Stomach smooth muscle (tissue), 2 donors: ENCODE measurements at regions not wholly inside any gene's neighbourhood (a gene's known extent, or its start where the extent isn't known, plus 50 kb on each side); places are given as distances from the start of the nearest gene placed in this dataset.
"Not testable (repeated sequence)": the region's sequence is repeated elsewhere in the genome, so short reads cannot be mapped to it uniquely, and the experiment has no call there.

Source experiments
- H3K27ac ChIP-seq: one replicate; pipeline ENCODE4 v1.7.0; 2013; ENCODE audit warnings: mild to moderate bottlenecking, low read length, inconsistent platforms
- H3K27me3 ChIP-seq, 2 donors: one replicate each; pipeline ENCODE4 v1.7.0; 2013; ENCODE audit warnings: low read length in 2 of 2; ENCODE audit not compliant: insufficient read depth in 2 of 2, control insufficient read depth in 1 of 2
- H3K36me3 ChIP-seq, 2 donors: one replicate each; pipeline ENCODE4 v1.7.0; 2013; ENCODE audit warnings: low read length in 2 of 2; ENCODE audit not compliant: control insufficient read depth in 2 of 2, insufficient read depth in 2 of 2
- H3K4me1 ChIP-seq: one replicate; pipeline ENCODE4 v1.7.0; 2013; ENCODE audit warnings: low read length; ENCODE audit not compliant: control insufficient read depth, insufficient read depth
- H3K4me3 ChIP-seq, 2 donors: one replicate each; pipeline ENCODE4 v1.7.0; 2013; ENCODE audit warnings: low read length in 2 of 2
- H3K9ac ChIP-seq, 2 donors: one replicate each; pipeline ENCODE4 v1.7.0; 2013; ENCODE audit warnings: low read length in 2 of 2, mild to moderate bottlenecking in 1 of 2
- H3K9me3 ChIP-seq, 2 donors: one replicate each; pipeline ENCODE4 v1.7.0; 2013; ENCODE audit warnings: low read length in 2 of 2; ENCODE audit not compliant: control insufficient read depth in 2 of 2
- donor health status: healthy.
- donor health status: Pancreatic carcinoma.

DNA sequence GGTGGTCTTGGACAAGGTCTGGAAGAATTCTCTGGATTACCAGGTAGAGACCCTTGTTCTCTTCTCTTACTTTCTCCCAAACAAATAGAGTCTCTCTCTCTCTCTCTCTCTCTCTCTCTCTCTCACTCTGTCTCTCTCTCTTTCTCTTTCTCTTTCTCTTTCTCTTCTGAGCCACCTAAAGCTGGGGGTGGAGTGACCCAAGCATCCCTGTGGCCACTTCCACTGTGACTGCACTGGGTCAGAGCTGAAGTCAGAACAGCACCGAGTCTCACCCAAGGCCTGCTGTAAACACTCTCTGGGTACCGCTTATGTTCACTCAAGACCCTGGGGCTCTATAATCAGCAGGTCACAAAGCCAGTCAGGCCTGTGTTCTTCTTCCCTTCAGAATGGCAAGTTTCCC is 513.7 kb downstream of the EBF1 start:
- Histone ChIP-seq H3K27ac (no peak overlapping the region), H3K4me3 (no peak overlapping the region), H3K9me3 (no peaks in the 10 kb centered on the region), H3K4me1 (peaks cover under 1% of the 10 kb centered on the region), H3K9ac (no peak overlapping the region), H3K36me3 (no peaks in the 10 kb centered on the region), H3K27me3 (no peaks in the 10 kb centered on the region)

DNA sequence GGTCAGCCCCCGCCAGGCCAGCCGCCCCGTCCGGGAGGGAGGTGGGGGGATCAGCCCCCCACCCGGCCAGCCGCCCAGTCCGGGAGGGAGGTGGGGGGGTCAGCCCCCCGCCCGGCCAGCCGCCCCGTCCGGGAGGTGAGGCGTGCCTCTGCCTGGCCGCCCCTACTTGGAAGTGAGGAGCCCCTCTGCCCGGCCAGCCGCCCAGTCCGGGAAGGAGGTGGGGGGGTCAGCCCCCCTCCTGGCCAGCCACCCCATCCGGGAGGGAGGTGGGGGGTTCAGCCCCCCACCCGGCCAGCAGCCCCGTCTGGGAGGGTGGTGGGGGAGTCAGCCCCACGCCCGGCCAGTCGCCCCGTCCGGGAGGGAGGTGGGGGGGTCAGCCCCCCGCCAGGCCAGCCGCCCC is 517.0 kb downstream of the EBF1 start:
- not testable (repeated sequence) for H3K27me3 ChIP-seq, H3K4me3 ChIP-seq, H3K36me3 ChIP-seq, H3K9me3 ChIP-seq, H3K4me1 ChIP-seq, H3K27ac ChIP-seq, H3K9ac ChIP-seq

DNA sequence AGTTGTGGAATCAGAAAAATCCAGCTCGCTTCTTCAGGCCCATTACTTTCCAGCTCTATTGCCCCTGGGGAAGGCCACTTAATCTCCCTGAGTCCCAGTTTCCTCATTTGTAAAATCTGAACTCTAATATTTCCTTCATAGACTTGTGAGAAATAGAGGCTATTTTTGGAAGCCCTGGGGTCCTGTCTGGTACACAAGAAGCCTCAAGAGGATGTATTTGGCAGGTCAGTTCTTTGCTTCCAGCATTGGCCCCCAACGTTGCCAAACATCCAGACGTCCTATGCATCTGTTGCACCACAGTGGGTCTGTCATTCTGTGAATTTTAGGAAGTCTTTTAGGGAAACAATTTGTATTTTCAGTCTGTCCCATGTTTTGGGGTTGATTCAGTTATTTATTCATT is 525.9 kb downstream of the EBF1 start:
- no peak overlapping the region for H3K27ac ChIP-seq
- H3K4me3 ChIP-seq = no peak overlapping the region
- no peaks in the 10 kb centered on the region for H3K36me3 ChIP-seq
- no peak overlapping the region for H3K9ac ChIP-seq
- peaks cover 0 to 5% of the 10 kb centered on the region in 2 donors for H3K9me3 ChIP-seq
- H3K4me1 ChIP-seq = no peaks in the 10 kb centered on the region
- no peaks in the 10 kb centered on the region for H3K27me3 ChIP-seq

DNA sequence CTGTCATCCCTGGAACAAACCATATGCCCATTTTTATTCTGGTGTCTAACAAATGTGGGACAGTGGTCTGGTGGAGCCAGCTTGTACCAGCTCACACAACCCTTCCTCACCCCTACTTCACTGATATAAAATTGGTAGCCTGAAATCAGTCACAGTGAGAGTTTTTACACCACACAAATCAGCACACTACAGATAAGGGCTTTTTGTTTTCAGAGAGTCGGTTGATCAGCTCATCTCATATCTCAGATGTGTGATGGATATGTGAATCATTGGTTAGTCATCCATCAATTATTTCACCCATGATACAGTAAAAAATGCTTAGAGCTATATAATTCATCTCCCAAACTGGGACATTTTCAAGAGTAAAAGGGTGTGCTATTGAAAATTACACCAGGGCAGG is 529.2 kb downstream of the EBF1 start:
- Histone ChIP-seq H3K36me3 (no peaks in the 10 kb centered on the region), H3K9me3 (peaks cover 0 to 5% of the 10 kb centered on the region in 2 donors), H3K4me3 (no peak overlapping the region), H3K27me3 (no peaks in the 10 kb centered on the region), H3K9ac (no peak overlapping the region), H3K4me1 (no peaks in the 10 kb centered on the region), H3K27ac (no peak overlapping the region)

DNA sequence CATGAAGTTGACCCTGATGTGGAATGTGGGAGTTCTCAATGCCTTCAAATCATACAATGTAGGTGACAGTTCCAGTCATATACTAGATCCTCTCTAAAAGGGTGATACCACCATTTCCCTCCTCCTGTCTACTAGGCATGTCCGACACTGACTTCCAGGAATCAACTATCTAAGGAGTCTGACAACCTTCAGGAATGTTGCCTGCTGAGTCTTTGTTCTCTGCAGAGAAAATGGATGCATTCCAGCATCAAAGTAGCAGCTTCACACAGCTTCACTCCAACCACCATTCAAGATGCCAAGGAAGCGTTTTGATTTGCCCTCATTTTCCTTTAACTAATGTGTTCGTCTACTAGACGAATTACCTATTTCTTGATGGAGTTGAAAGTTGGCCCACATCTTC is 530.2 kb downstream of the EBF1 start:
- Histone ChIP-seq H3K27me3 (no peaks in the 10 kb centered on the region), H3K27ac (no peak overlapping the region), H3K4me3 (no peak overlapping the region), H3K9ac (no peak overlapping the region), H3K4me1 (peaks cover under 1% of the 10 kb centered on the region), H3K9me3 (peaks cover 0 to 5% of the 10 kb centered on the region in 2 donors), H3K36me3 (no peaks in the 10 kb centered on the region)

DNA sequence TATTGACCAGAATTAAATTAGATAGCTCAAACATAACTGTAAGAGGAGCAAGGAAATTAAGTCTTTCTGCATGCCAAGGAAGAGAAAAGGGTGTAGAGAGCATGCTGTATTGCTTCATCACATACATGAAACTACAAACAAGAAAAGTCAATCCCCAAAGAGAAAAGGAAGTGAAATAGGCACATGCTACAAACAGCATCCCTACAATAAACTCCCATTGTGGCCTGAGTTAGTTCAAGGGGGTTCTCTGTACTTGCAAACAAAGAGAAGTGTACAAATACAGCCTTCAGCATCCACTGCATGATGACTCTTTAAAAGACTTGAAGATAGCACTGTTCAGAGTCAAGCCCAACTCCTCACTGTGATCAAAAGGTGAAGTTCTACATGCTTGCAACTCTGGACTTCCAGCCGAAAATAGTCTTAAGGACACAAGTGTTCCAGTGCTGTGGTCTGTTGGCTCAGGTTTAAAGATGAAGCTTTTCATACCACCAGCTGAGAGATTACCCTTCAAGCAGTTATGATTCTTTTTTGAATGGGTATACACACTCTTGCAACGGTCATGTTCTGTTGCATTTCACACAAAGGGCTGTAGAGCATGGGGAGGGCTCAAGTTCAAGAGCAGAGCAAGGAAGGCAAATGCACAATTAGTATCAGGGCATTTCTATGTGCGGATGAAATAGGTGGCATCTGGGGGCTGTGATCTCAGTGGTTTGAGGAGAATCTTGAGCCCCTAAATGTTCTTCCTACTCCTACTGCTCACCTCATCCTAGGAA is 534.5 kb downstream of the EBF1 start:
- Histone ChIP-seq H3K9me3 (peaks cover 0 to 3% of the 10 kb centered on the region in 2 donors), H3K9ac (no peak overlapping the region), H3K27me3 (no peaks in the 10 kb centered on the region), H3K27ac (no peak overlapping the region), H3K4me1 (peaks cover 3% of the 10 kb centered on the region), H3K4me3 (no peak overlapping the region), H3K36me3 (no peaks in the 10 kb centered on the region)

DNA sequence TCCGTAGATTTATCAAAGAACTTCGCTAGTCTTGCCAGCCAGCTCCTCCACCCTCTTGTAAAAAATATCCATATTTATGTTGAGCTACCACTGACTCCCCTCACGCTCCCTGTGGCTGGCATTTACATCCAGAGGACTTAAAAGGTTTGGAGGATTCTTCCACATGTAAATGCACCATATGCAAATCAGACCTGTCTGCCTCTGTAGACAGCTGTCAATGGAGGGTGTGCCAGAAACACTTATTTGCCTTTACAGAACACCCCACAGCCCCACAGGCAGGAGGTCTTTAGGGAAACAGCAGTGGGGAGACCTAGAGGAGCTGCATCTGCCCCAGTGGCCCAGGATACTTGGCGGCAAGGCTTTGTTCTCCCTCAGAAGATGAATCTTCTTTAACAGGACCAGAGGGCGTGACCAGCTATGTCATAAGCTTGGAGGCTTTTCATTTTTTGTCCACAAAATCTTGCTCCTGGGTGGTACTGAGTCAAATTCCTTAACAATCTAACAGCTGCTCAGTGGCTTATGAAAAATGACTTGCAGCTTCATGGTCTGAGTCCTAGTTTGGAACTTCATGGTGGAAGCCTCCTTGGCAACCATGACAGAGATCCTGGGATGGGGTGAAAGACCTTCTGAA is 535.8 kb downstream of the EBF1 start:
- H3K9ac ChIP-seq = no peak overlapping the region
- no peaks in the 10 kb centered on the region for H3K36me3 ChIP-seq
- no peaks in the 10 kb centered on the region for H3K27me3 ChIP-seq
- no peak overlapping the region for H3K4me3 ChIP-seq
- H3K9me3 ChIP-seq = no peaks in the 10 kb centered on the region
- peaks cover 3% of the 10 kb centered on the region for H3K4me1 ChIP-seq
- no peak overlapping the region for H3K27ac ChIP-seq

DNA sequence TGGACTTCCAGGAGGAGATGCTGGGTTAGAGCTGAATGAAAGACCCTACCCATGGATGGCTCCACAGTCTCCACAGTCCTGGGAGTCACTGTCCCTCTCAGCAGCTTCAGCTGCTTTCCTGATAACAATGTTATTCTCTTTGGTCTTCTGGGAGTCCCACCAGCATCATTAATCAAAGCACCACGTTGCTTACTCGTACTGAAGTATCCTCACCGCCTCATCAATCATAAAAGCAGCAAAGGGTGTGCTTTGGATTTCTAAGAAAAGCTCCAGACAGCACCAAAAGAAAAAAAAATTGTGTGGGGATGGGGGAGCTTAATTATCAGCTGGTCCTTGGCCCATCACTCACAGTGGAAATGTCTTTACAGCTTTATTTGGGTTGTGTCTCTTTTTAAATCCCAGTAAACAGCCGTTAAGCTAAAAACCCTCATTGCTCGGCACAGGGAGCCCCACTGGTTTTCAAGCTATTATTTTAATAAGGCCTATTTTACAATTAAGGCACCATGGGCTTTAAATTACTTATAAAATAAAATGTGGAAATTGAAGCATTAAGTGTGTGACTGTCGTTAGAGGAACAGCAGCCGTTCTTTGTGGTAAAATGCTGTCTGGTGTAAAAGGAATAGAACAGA is 538.0 kb downstream of the EBF1 start:
- Histone ChIP-seq H3K36me3 (no peaks in the 10 kb centered on the region), H3K4me1 (peaks cover 3% of the 10 kb centered on the region), H3K9ac (no peak overlapping the region), H3K4me3 (no peak overlapping the region), H3K27ac (no peak overlapping the region), H3K27me3 (peaks cover 0 to 3% of the 10 kb centered on the region in 2 donors), H3K9me3 (no peaks in the 10 kb centered on the region)

DNA sequence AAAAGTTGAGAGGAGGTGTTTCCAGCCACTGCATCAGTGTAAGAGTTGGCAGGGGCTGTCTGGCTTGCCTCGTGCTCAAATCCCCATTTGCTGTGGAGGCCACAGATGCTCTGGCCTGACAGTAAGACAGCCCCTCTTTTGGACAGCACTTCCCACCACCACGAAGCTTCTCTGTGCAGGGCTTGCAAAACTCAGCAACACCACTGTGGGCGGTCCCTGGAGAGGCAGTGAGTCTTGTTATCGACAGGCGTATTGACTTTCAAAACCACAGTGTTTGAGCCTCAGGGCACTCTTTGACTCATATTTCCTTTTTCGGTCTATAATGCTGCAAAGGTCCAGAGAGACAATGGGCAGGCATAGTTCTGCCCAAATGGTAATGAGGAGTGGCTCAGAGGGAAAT is 539.5 kb downstream of the EBF1 start:
- H3K4me3 ChIP-seq = no peak overlapping the region
- no peak overlapping the region for H3K9ac ChIP-seq
- H3K27me3 ChIP-seq = peaks cover 0 to 3% of the 10 kb centered on the region in 2 donors
- no peak overlapping the region for H3K27ac ChIP-seq
- H3K4me1 ChIP-seq = peaks cover 3% of the 10 kb centered on the region
- no peaks in the 10 kb centered on the region for H3K9me3 ChIP-seq
- no peaks in the 10 kb centered on the region for H3K36me3 ChIP-seq

DNA sequence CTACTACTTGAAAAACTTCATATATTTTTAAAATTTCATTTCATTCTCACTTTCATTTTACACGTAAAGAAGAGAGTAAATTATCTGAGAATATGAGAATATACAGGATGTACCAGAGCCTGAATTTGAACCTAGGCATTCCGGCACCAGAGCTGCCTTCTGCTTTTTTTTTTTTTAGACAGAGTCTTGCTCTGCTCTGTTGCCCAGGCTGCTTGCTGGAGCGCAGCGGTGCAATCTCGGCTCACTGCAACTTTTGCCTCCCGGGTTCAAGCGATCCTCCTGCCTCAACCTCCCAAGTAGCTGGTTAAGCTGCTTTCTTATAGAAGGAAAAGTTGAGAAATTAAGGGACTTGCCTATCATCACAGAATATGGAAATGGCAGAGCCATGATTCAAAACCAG is 540.1 kb downstream of the EBF1 start:
- peaks cover 3% of the 10 kb centered on the region for H3K4me1 ChIP-seq
- H3K27me3 ChIP-seq = peaks cover 0 to 3% of the 10 kb centered on the region in 2 donors
- H3K27ac ChIP-seq = no peak overlapping the region
- H3K9me3 ChIP-seq = no peaks in the 10 kb centered on the region
- H3K9ac ChIP-seq = no peak overlapping the region
- H3K36me3 ChIP-seq = no peaks in the 10 kb centered on the region
- H3K4me3 ChIP-seq = no peak overlapping the region

DNA sequence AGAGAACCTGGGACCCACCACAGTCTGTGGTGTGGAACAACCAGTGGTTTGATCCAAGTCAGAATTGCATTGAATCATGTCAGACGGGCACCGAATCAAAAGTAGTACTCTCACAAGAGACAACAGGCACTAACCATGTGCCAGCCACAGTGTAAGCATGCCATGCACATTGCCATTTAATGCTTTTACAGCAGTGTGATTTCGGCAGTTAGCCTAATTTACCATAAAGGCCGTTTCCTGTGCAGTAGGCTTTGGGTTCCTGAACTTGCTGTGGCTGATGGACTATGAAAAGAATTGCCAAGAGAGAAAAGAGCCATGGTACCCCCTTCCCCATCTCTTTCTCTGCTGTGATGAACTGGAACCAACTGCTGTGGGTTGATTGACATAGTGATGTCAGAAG is 540.6 kb downstream of the EBF1 start:
- Histone ChIP-seq H3K36me3 (no peaks in the 10 kb centered on the region), H3K9ac (no peak overlapping the region), H3K27me3 (peaks cover 0 to 3% of the 10 kb centered on the region in 2 donors), H3K4me1 (no peaks in the 10 kb centered on the region), H3K4me3 (no peak overlapping the region), H3K9me3 (no peaks in the 10 kb centered on the region), H3K27ac (no peak overlapping the region)
